Hepatocyte (in vitro differentiated cells): ENCODE measurements at regions not wholly inside any gene's neighbourhood (a gene's known extent, or its start where the extent isn't known, plus 50 kb on each side); places are given as distances from the start of the nearest gene placed in this dataset.

Experiments used
- EZH2 ChIP-seq: fragments of 200-600 bp; sonication (generic); IDR thresholded peaks from 2 replicates; pipeline ENCODE4 v1.6.1; 2016; ENCODE audit warnings: antibody characterized with exemption, mild to moderate bottlenecking, borderline replicate concordance
- EZH2phosphoT487 ChIP-seq: fragments of 200-600 bp; sonication (generic); IDR thresholded peaks from one replicate; pipeline ENCODE4 v1.6.1; 2018; ENCODE audit warnings: antibody characterized with exemption, mild to moderate bottlenecking, low read depth, moderate library complexity; ENCODE audit not compliant: unreplicated experiment, severe bottlenecking

GRCh38 chr1:242764161-242764560 is 239.7 kb upstream of the PLD5 start:
- no peak for TF ChIP-seq EZH2
- no peak for TF ChIP-seq EZH2phosphoT487
